Mesendoderm (in vitro differentiated cells): ENCODE measurements at regions not wholly inside any gene's neighbourhood (a gene's known extent, or its start where the extent isn't known, plus 50 kb on each side); places are given as distances from the start of the nearest gene placed in this dataset.
A peak's percentile ranks its signal among the peaks of the same experiment; 100 is the strongest.
"Not testable (repeated sequence)": the region's sequence is repeated elsewhere in the genome, so short reads cannot be mapped to it uniquely, and the experiment has no call there.

Experiments used
- DNase-seq: peaks from one replicate; pipeline ENCODE4 v3.0.0; 2013
- H2AK5ac ChIP-seq: 2 replicates; pipeline ENCODE4 v1.6.1; 2013; ENCODE audit warnings: low read length, inconsistent platforms
- H2BK120ac ChIP-seq: 2 replicates; pipeline ENCODE4 v1.6.1; 2013; ENCODE audit warnings: low read depth, mild to moderate bottlenecking, low read length, moderate library complexity, mixed read lengths
- H2BK15ac ChIP-seq: replicated peaks from 2 replicates; pipeline ENCODE4 v1.6.1; 2013; ENCODE audit warnings: low read depth, mild to moderate bottlenecking, moderate library complexity
- H2BK5ac ChIP-seq: 2 replicates; pipeline ENCODE4 v1.6.1; 2013; ENCODE audit warnings: low read length, inconsistent platforms
- H3K18ac ChIP-seq: 2 replicates; pipeline ENCODE4 v1.6.1; 2013; ENCODE audit warnings: mild to moderate bottlenecking, low read length, mixed read lengths
- H3K23ac ChIP-seq: one replicate; pipeline ENCODE4 v1.6.1; 2013; ENCODE audit warnings: low read length
- H3K27ac ChIP-seq: 2 replicates; pipeline ENCODE4 v1.5.1; 2013; ENCODE audit warnings: low read depth, mild to moderate bottlenecking, inconsistent platforms, low read length, moderate library complexity
- H3K27me3 ChIP-seq: 2 replicates; pipeline ENCODE4 v1.6.1; 2013; ENCODE audit warnings: low read length, control low read depth, mild to moderate bottlenecking, inconsistent platforms; ENCODE audit not compliant: insufficient read depth, poor library complexity
- H3K36me3 ChIP-seq: 2 replicates; pipeline ENCODE4 v1.6.1; 2013; ENCODE audit warnings: low read length, inconsistent platforms; ENCODE audit not compliant: control insufficient read depth, insufficient read depth
- H3K4ac ChIP-seq: one replicate; pipeline ENCODE4 v1.6.1; 2013; ENCODE audit warnings: low read depth, mild to moderate bottlenecking, low read length, moderate library complexity
- H3K4me1 ChIP-seq: 2 replicates; pipeline ENCODE4 v1.6.1; 2013; ENCODE audit warnings: low read depth, low read length, inconsistent platforms; ENCODE audit not compliant: control insufficient read depth
- H3K4me2 ChIP-seq: 2 replicates; pipeline ENCODE4 v1.6.1; 2013; ENCODE audit warnings: low read length
- H3K4me3 ChIP-seq: 2 replicates; pipeline ENCODE4 v1.5.1; 2013; ENCODE audit warnings: mild to moderate bottlenecking, low read length
- H3K56ac ChIP-seq: one replicate; pipeline ENCODE4 v1.6.1; 2013; ENCODE audit warnings: low read length
- H3K79me1 ChIP-seq: 2 replicates; pipeline ENCODE4 v1.6.1; 2013; ENCODE audit warnings: low read length, inconsistent platforms
- H3K79me2 ChIP-seq: 2 replicates; pipeline ENCODE4 v1.6.1; 2013; ENCODE audit warnings: mild to moderate bottlenecking, low read length; ENCODE audit not compliant: control insufficient read depth, insufficient read depth
- H3K9ac ChIP-seq: 2 replicates; pipeline ENCODE4 v1.6.1; 2013; ENCODE audit warnings: low read length, inconsistent platforms
- H4K5ac ChIP-seq: one replicate; pipeline ENCODE4 v1.6.1; 2013; ENCODE audit warnings: low read length
- H4K8ac ChIP-seq: one replicate; pipeline ENCODE4 v1.6.1; 2013; ENCODE audit warnings: low read depth, mild to moderate bottlenecking, control low read depth, low read length, moderate library complexity
- WGBS: extraction: QIAGEN DNeasy Blood & Tissue Kit; methylation state at CpG from one replicate; pipeline ENCODE4 v1.1.7; 2013; ENCODE audit warnings: low lambda C conversion rate, missing lambda C conversion rate; ENCODE audit not compliant: insufficient coverage; ENCODE audit errors: extremely low coverage; 5-methylcytosine and 5-hydroxymethylcytosine counted together

GRCh38 chrX:472275-472674, 85.6 kb upstream of the PPP2R3B start:
- not testable (repeated sequence) for DNase-seq, H4K5ac ChIP-seq, H3K36me3 ChIP-seq, H4K8ac ChIP-seq, H3K27me3 ChIP-seq, H3K4ac ChIP-seq, H3K4me2 ChIP-seq, H3K9ac ChIP-seq, H3K27ac ChIP-seq, H3K79me2 ChIP-seq, H2BK120ac ChIP-seq, H3K79me1 ChIP-seq, H3K18ac ChIP-seq, H2AK5ac ChIP-seq, H3K4me3 ChIP-seq, H3K23ac ChIP-seq, H2BK5ac ChIP-seq, H3K56ac ChIP-seq, H2BK15ac ChIP-seq, H3K4me1 ChIP-seq
- WGBS: no CpG with 5 or more reads among the region's 9 CpGs

- Histone ChIP-seq H3K9ac (no peak overlapping the region), H3K4me3 (no peak overlapping the region), H3K23ac (no peak overlapping the region), H4K8ac (no peak overlapping the region), H2AK5ac (no peak overlapping the region), H3K27ac (no peak overlapping the region), H3K4me2 (no peak overlapping the region), H2BK15ac (no peak overlapping the region), H2BK5ac (no peak overlapping the region), H3K18ac (no peak overlapping the region), H3K27me3 (no peaks in the 10 kb centered on the region), H3K4me1 (no peaks in the 10 kb centered on the region), H3K4ac (no peak overlapping the region), H4K5ac (no peak overlapping the region), H3K36me3 (no peaks in the 10 kb centered on the region), H2BK120ac (no peak overlapping the region), H3K56ac (no peak overlapping the region), H3K79me1 (no peaks in the 10 kb centered on the region), H3K79me2 (no peaks in the 10 kb centered on the region)
- no CpG with 5 or more reads among the region's 36 CpGs for WGBS
- peak; percentile 61 for DNase-seq
These were observed 89.4 kb upstream of the PPP2R3B start for GRCh38 chrX:475926-476723.

- Histone ChIP-seq H3K4ac (no peak overlapping the region), H2BK120ac (no peak overlapping the region), H4K5ac (no peak overlapping the region), H3K79me2 (no peaks in the 10 kb centered on the region), H3K18ac (no peak overlapping the region), H3K27me3 (no peaks in the 10 kb centered on the region), H2AK5ac (no peak overlapping the region), H3K4me3 (no peak overlapping the region), H3K4me2 (no peak overlapping the region), H3K36me3 (no peaks in the 10 kb centered on the region), H3K56ac (no peak overlapping the region), H2BK15ac (no peak overlapping the region), H3K9ac (no peak overlapping the region), H3K23ac (no peak overlapping the region), H3K79me1 (no peaks in the 10 kb centered on the region), H4K8ac (no peak overlapping the region), H3K4me1 (no peaks in the 10 kb centered on the region), H3K27ac (no peak overlapping the region), H2BK5ac (no peak overlapping the region)
- no peak for DNase-seq
- WGBS: no CpG with 5 or more reads among the region's 21 CpGs
These were observed 90.0 kb upstream of the PPP2R3B start for GRCh38 chrX:476724-477075.

- no peak overlapping the region for H3K56ac ChIP-seq
- H2AK5ac ChIP-seq: no peak overlapping the region
- no CpG with 5 or more reads among the region's 18 CpGs for WGBS
- no peak overlapping the region for H3K27ac ChIP-seq
- H3K4me2 ChIP-seq: no peak overlapping the region
- no peak overlapping the region for H3K9ac ChIP-seq
- H3K79me2 ChIP-seq: no peaks in the 10 kb centered on the region
- H3K4me1 ChIP-seq: no peaks in the 10 kb centered on the region
- H3K23ac ChIP-seq: no peak overlapping the region
- no peak overlapping the region for H2BK5ac ChIP-seq
- H3K27me3 ChIP-seq: no peaks in the 10 kb centered on the region
- no peak overlapping the region for H3K18ac ChIP-seq
- no peak overlapping the region for H4K8ac ChIP-seq
- H3K4ac ChIP-seq: no peak overlapping the region
- H2BK120ac ChIP-seq: no peak overlapping the region
- no peaks in the 10 kb centered on the region for H3K36me3 ChIP-seq
- no peak overlapping the region for H4K5ac ChIP-seq
- no peaks in the 10 kb centered on the region for H3K79me1 ChIP-seq
- no peak for DNase-seq
- H2BK15ac ChIP-seq: no peak overlapping the region
- H3K4me3 ChIP-seq: no peak overlapping the region
These were observed 90.8 kb upstream of the PPP2R3B start for GRCh38 chrX:477441-478012.

GRCh38 chrX:479273-479981, 92.7 kb upstream of the PPP2R3B start:
- Histone ChIP-seq H3K79me1 (no peaks in the 10 kb centered on the region), H3K4ac (no peak overlapping the region), H3K56ac (no peak overlapping the region), H3K18ac (no peak overlapping the region), H3K4me3 (no peak overlapping the region), H2BK120ac (no peak overlapping the region), H3K27me3 (no peaks in the 10 kb centered on the region), H2AK5ac (no peak overlapping the region), H3K27ac (no peak overlapping the region), H3K36me3 (no peaks in the 10 kb centered on the region), H2BK5ac (no peak overlapping the region), H3K23ac (no peak overlapping the region), H3K4me1 (no peaks in the 10 kb centered on the region), H2BK15ac (no peak overlapping the region), H3K4me2 (no peak overlapping the region), H4K5ac (no peak overlapping the region), H3K79me2 (no peaks in the 10 kb centered on the region), H4K8ac (no peak overlapping the region), H3K9ac (no peak overlapping the region)
- WGBS: no CpG with 5 or more reads among the region's 20 CpGs
- DNase-seq: no peak
